A549 (cell line): ENCODE measurements at regions not wholly inside any gene's neighbourhood (a gene's known extent, or its start where the extent isn't known, plus 50 kb on each side); places are given as distances from the start of the nearest gene placed in this dataset.

Source experiments
- CBX8 ChIP-seq: fragments of 200-600 bp; sonication (generic); IDR thresholded peaks from 2 replicates; pipeline ENCODE4 v1.6.1; 2016
- CHD4 ChIP-seq: fragments of 200-600 bp; sonication (generic); IDR thresholded peaks from 2 replicates; pipeline ENCODE4 v1.6.1; 2016; ENCODE audit warnings: antibody characterized with exemption, mild to moderate bottlenecking, borderline replicate concordance
- EP300 ChIP-seq, 2 experiments: fragments of >200 bp; sonication (Bioruptor Twin); formaldehyde crosslinking; IDR thresholded peaks; 2 replicates in 1 of 2; 3 replicates in 1 of 2; pipeline ENCODE4 v1.6.1; 2016 to 2017
- KDM5A ChIP-seq: fragments of 200-600 bp; sonication (generic); IDR thresholded peaks from 2 replicates; pipeline ENCODE4 v1.6.1; 2016; ENCODE audit warnings: antibody characterized with exemption, mild to moderate bottlenecking
- POLR2A ChIP-seq: IDR thresholded peaks from 2 replicates; pipeline ENCODE4 v1.6.1; 2012; ENCODE audit warnings: mild to moderate bottlenecking, low read length
- RAD21 ChIP-seq, 2 experiments: fragments of >200 bp in 1 of 2; sonication (Bioruptor Twin) in 1 of 2; formaldehyde crosslinking in 1 of 2; IDR thresholded peaks in 1 of 2; conservative IDR thresholded peaks in 1 of 2; 2 replicates in 1 of 2; 3 replicates in 1 of 2; pipeline ENCODE4 v1.6.1; 2012 to 2018; ENCODE audit warnings: inconsistent platforms in 1 of 2
- RCOR1 ChIP-seq: fragments of 150-350 bp; IDR thresholded peaks from 2 replicates; pipeline ENCODE4 v1.6.1; 2014; ENCODE audit warnings: antibody characterized with exemption, low read length, low read depth
- ZFP36 ChIP-seq: fragments of 450-650 bp; IDR thresholded peaks from 2 replicates; pipeline ENCODE4 v1.6.1; 2014; ENCODE audit warnings: borderline replicate concordance; ENCODE audit not compliant: partially characterized antibody
- TF ChIP-seq, protein P1 (sequence below): fragments of >200 bp; sonication (Bioruptor Twin); formaldehyde crosslinking; IDR thresholded peaks from 3 replicates; pipeline ENCODE4 v1.5.1; 2016
- TF ChIP-seq, protein P2 (sequence below): fragments of 200-600 bp; sonication (generic); IDR thresholded peaks from 2 replicates; pipeline ENCODE4 v1.6.1; 2016; ENCODE audit warnings: antibody characterized with exemption, mild to moderate bottlenecking, moderate library complexity

DNA sequence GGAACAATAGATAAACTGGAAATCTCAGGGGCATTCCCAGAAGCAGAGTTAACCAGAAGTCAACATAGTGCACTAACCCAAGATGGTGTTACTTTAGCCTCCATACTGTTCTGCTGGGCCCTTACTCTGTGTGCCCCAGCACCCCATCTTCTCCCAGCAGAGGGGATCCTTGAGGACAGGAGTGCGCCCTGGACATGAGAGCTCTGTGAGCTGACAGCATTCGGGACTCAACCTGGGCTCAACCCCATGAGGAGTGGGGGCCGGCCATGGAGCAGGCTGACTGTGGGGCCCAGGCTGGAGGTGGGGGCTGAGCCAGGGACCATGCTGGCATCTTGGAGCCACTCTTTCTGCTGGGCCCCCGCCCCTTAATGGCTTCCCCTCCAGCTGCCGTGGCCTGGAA is 156.3 kb upstream of the HS6ST1 start:
- TF ChIP-seq POLR2A (no peak), RCOR1 (no peak), EP300 (IDR thresholded peaks at IDR 0.05) (no peak), CBX8 (no peak), CHD4 (no peak), RAD21 (conservative IDR thresholded peaks at IDR 0.05 in 1 of 2, IDR thresholded peaks at IDR 0.05 in 1 of 2) (no peak), ZFP36 (no peak), KDM5A (no peak)
- TF ChIP-seq, protein P1, sequence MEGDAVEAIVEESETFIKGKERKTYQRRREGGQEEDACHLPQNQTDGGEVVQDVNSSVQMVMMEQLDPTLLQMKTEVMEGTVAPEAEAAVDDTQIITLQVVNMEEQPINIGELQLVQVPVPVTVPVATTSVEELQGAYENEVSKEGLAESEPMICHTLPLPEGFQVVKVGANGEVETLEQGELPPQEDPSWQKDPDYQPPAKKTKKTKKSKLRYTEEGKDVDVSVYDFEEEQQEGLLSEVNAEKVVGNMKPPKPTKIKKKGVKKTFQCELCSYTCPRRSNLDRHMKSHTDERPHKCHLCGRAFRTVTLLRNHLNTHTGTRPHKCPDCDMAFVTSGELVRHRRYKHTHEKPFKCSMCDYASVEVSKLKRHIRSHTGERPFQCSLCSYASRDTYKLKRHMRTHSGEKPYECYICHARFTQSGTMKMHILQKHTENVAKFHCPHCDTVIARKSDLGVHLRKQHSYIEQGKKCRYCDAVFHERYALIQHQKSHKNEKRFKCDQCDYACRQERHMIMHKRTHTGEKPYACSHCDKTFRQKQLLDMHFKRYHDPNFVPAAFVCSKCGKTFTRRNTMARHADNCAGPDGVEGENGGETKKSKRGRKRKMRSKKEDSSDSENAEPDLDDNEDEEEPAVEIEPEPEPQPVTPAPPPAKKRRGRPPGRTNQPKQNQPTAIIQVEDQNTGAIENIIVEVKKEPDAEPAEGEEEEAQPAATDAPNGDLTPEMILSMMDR: no peak
- TF ChIP-seq, protein P2, sequence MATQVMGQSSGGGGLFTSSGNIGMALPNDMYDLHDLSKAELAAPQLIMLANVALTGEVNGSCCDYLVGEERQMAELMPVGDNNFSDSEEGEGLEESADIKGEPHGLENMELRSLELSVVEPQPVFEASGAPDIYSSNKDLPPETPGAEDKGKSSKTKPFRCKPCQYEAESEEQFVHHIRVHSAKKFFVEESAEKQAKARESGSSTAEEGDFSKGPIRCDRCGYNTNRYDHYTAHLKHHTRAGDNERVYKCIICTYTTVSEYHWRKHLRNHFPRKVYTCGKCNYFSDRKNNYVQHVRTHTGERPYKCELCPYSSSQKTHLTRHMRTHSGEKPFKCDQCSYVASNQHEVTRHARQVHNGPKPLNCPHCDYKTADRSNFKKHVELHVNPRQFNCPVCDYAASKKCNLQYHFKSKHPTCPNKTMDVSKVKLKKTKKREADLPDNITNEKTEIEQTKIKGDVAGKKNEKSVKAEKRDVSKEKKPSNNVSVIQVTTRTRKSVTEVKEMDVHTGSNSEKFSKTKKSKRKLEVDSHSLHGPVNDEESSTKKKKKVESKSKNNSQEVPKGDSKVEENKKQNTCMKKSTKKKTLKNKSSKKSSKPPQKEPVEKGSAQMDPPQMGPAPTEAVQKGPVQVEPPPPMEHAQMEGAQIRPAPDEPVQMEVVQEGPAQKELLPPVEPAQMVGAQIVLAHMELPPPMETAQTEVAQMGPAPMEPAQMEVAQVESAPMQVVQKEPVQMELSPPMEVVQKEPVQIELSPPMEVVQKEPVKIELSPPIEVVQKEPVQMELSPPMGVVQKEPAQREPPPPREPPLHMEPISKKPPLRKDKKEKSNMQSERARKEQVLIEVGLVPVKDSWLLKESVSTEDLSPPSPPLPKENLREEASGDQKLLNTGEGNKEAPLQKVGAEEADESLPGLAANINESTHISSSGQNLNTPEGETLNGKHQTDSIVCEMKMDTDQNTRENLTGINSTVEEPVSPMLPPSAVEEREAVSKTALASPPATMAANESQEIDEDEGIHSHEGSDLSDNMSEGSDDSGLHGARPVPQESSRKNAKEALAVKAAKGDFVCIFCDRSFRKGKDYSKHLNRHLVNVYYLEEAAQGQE: no peak
